ENCODE measurements at regions not wholly inside any gene's neighbourhood (a gene's known extent, or its start where the extent isn't known, plus 50 kb on each side); places are given as distances from the start of the nearest gene placed in this dataset.

- no peak for TF ChIP-seq CTCF (IDR thresholded peaks at IDR 0.05)
- no peak for TF ChIP-seq POLR2A (IDR thresholded peaks at IDR 0.05)
Measured at GRCh38 chr1:34694383-34694782, 60.5 kb upstream of the GJB5 start.
